HG03159 (cell line): ENCODE measurements at regions not wholly inside any gene's neighbourhood (a gene's known extent, or its start where the extent isn't known, plus 50 kb on each side); places are given as distances from the start of the nearest gene placed in this dataset.

Experiments
- ATAC-seq: cut with Tn5 transposase; IDR thresholded peaks from one replicate; pipeline ENCODE4 v1.9.1; 2021; ENCODE audit warnings: mild to moderate bottlenecking, moderate library complexity; ENCODE audit not compliant: unreplicated experiment

- ATAC-seq = no peak
Measured at GRCh38 chr22:49325531-49326395, 501.9 kb downstream of the BRD1 start.

- ATAC-seq = no peak
Measured at GRCh38 chr22:49324527-49325491, 502.9 kb downstream of the BRD1 start.

- no peak for ATAC-seq
Measured at GRCh38 chr22:49323751-49324415, 503.8 kb downstream of the BRD1 start.

GRCh38 chr22:49322861-49323622, 504.6 kb downstream of the BRD1 start:
- no peak for ATAC-seq

- no peak for ATAC-seq
Measured at GRCh38 chr22:49322231-49322630, 505.4 kb downstream of the BRD1 start.

- no peak for ATAC-seq
Measured at GRCh38 chr22:49321477-49322055, 506.1 kb downstream of the BRD1 start.

- no peak for ATAC-seq
Measured at GRCh38 chr22:49320714-49321476, 506.8 kb downstream of the BRD1 start.

- ATAC-seq = no peak
Measured at GRCh38 chr22:49317369-49317768, 510.3 kb downstream of the BRD1 start.

GRCh38 chr22:49312601-49313000, 515.1 kb downstream of the BRD1 start:
- no peak for ATAC-seq

- ATAC-seq = no peak
Measured at GRCh38 chr22:49310354-49310753, 517.3 kb downstream of the BRD1 start.

- no peak for ATAC-seq
Measured at GRCh38 chr22:49308300-49308699, 519.4 kb downstream of the BRD1 start.

GRCh38 chr22:49307870-49308269, 519.8 kb downstream of the BRD1 start:
- no peak for ATAC-seq

- no peak for ATAC-seq
Measured at GRCh38 chr22:49307481-49307830, 520.2 kb downstream of the BRD1 start.

GRCh38 chr22:49306632-49307480, 520.8 kb downstream of the BRD1 start:
- no peak for ATAC-seq

- no peak for ATAC-seq
Measured at GRCh38 chr22:49305966-49306631, 521.6 kb downstream of the BRD1 start.

- no peak for ATAC-seq
Measured at GRCh38 chr22:49305214-49305965, 522.3 kb downstream of the BRD1 start.

GRCh38 chr22:49303781-49304461, 523.8 kb downstream of the BRD1 start:
- ATAC-seq = no peak
